H1 (cell line): ENCODE measurements at regions not wholly inside any gene's neighbourhood (a gene's known extent, or its start where the extent isn't known, plus 50 kb on each side); places are given as distances from the start of the nearest gene placed in this dataset.

Source experiments
- TF ChIP-seq, protein P1 (sequence below): fragments of 300-600 bp; sonication (generic); IDR thresholded peaks from 2 replicates; pipeline ENCODE4 v1.7.1; 2012; ENCODE audit warnings: low read length, moderate library complexity, mild to moderate bottlenecking, inconsistent platforms; ENCODE audit not compliant: insufficient replicate concordance

GRCh38 chr12:65602253-65602609 lies 222.1 kb upstream of the HMGA2 start (continued):
- TF ChIP-seq, protein P1, sequence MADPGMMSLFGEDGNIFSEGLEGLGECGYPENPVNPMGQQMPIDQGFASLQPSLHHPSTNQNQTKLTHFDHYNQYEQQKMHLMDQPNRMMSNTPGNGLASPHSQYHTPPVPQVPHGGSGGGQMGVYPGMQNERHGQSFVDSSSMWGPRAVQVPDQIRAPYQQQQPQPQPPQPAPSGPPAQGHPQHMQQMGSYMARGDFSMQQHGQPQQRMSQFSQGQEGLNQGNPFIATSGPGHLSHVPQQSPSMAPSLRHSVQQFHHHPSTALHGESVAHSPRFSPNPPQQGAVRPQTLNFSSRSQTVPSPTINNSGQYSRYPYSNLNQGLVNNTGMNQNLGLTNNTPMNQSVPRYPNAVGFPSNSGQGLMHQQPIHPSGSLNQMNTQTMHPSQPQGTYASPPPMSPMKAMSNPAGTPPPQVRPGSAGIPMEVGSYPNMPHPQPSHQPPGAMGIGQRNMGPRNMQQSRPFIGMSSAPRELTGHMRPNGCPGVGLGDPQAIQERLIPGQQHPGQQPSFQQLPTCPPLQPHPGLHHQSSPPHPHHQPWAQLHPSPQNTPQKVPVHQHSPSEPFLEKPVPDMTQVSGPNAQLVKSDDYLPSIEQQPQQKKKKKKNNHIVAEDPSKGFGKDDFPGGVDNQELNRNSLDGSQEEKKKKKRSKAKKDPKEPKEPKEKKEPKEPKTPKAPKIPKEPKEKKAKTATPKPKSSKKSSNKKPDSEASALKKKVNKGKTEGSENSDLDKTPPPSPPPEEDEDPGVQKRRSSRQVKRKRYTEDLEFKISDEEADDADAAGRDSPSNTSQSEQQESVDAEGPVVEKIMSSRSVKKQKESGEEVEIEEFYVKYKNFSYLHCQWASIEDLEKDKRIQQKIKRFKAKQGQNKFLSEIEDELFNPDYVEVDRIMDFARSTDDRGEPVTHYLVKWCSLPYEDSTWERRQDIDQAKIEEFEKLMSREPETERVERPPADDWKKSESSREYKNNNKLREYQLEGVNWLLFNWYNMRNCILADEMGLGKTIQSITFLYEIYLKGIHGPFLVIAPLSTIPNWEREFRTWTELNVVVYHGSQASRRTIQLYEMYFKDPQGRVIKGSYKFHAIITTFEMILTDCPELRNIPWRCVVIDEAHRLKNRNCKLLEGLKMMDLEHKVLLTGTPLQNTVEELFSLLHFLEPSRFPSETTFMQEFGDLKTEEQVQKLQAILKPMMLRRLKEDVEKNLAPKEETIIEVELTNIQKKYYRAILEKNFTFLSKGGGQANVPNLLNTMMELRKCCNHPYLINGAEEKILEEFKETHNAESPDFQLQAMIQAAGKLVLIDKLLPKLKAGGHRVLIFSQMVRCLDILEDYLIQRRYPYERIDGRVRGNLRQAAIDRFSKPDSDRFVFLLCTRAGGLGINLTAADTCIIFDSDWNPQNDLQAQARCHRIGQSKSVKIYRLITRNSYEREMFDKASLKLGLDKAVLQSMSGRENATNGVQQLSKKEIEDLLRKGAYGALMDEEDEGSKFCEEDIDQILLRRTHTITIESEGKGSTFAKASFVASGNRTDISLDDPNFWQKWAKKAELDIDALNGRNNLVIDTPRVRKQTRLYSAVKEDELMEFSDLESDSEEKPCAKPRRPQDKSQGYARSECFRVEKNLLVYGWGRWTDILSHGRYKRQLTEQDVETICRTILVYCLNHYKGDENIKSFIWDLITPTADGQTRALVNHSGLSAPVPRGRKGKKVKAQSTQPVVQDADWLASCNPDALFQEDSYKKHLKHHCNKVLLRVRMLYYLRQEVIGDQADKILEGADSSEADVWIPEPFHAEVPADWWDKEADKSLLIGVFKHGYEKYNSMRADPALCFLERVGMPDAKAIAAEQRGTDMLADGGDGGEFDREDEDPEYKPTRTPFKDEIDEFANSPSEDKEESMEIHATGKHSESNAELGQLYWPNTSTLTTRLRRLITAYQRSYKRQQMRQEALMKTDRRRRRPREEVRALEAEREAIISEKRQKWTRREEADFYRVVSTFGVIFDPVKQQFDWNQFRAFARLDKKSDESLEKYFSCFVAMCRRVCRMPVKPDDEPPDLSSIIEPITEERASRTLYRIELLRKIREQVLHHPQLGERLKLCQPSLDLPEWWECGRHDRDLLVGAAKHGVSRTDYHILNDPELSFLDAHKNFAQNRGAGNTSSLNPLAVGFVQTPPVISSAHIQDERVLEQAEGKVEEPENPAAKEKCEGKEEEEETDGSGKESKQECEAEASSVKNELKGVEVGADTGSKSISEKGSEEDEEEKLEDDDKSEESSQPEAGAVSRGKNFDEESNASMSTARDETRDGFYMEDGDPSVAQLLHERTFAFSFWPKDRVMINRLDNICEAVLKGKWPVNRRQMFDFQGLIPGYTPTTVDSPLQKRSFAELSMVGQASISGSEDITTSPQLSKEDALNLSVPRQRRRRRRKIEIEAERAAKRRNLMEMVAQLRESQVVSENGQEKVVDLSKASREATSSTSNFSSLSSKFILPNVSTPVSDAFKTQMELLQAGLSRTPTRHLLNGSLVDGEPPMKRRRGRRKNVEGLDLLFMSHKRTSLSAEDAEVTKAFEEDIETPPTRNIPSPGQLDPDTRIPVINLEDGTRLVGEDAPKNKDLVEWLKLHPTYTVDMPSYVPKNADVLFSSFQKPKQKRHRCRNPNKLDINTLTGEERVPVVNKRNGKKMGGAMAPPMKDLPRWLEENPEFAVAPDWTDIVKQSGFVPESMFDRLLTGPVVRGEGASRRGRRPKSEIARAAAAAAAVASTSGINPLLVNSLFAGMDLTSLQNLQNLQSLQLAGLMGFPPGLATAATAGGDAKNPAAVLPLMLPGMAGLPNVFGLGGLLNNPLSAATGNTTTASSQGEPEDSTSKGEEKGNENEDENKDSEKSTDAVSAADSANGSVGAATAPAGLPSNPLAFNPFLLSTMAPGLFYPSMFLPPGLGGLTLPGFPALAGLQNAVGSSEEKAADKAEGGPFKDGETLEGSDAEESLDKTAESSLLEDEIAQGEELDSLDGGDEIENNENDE: no peak
